Progenitor cell of endocrine pancreas (in vitro differentiated cells): ENCODE measurements at regions not wholly inside any gene's neighbourhood (a gene's known extent, or its start where the extent isn't known, plus 50 kb on each side); places are given as distances from the start of the nearest gene placed in this dataset.

Experiments
- DNase-seq: peaks from one replicate; pipeline ENCODE4 v3.0.0; 2021; ENCODE audit warnings: low spot score; ENCODE audit not compliant: unreplicated experiment
- H3K27ac Mint-ChIP-seq: 2 replicates; pipeline ENCODE4 v1.8.0; 2021; ENCODE audit warnings: mild to moderate bottlenecking, moderate library complexity, mixed read lengths
- H3K27me3 Mint-ChIP-seq: 2 replicates; pipeline ENCODE4 v1.8.0; 2021; ENCODE audit warnings: mixed read lengths
- H3K36me3 Mint-ChIP-seq: 2 replicates; pipeline ENCODE4 v1.8.0; 2022; ENCODE audit warnings: mixed read lengths; ENCODE audit not compliant: insufficient read depth
- H3K4me1 Mint-ChIP-seq: 2 replicates; pipeline ENCODE4 v1.8.0; 2021; ENCODE audit warnings: low read depth, mixed read lengths
- H3K4me3 Mint-ChIP-seq: 2 replicates; pipeline ENCODE4 v1.8.0; 2021; ENCODE audit warnings: low read depth, mild to moderate bottlenecking, moderate library complexity, mixed read lengths
- H3K9me3 Mint-ChIP-seq: 2 replicates; pipeline ENCODE4 v1.8.0; 2021; ENCODE audit warnings: low read depth, mixed read lengths
- CTCF ChIP-seq: fragments of 200-600 bp; sonication (generic); IDR thresholded peaks from one replicate; pipeline ENCODE4 v1.5.0; 2021; ENCODE audit warnings: antibody characterized with exemption, mild to moderate bottlenecking; ENCODE audit not compliant: unreplicated experiment

- no peaks in the 10 kb centered on the region for H3K9me3 Mint-ChIP-seq
- no peaks in the 10 kb centered on the region for H3K27me3 Mint-ChIP-seq
- H3K27ac Mint-ChIP-seq, result no peak overlapping the region
- no peaks in the 10 kb centered on the region for H3K36me3 Mint-ChIP-seq
- TF ChIP-seq CTCF, result no peak
- no peak for DNase-seq
- no peaks in the 10 kb centered on the region for H3K4me1 Mint-ChIP-seq
- H3K4me3 Mint-ChIP-seq, result no peak overlapping the region
These were observed 1132.2 kb downstream of the FAT4 start for GRCh38 chr4:126446917-126447316.

GRCh38 chr4:126448086-126448845 lies 1133.5 kb downstream of the FAT4 start:
- no peaks in the 10 kb centered on the region for H3K27me3 Mint-ChIP-seq
- no peak for DNase-seq
- no peaks in the 10 kb centered on the region for H3K4me1 Mint-ChIP-seq
- no peaks in the 10 kb centered on the region for H3K9me3 Mint-ChIP-seq
- no peak overlapping the region for H3K27ac Mint-ChIP-seq
- TF ChIP-seq CTCF, result no peak
- no peak overlapping the region for H3K4me3 Mint-ChIP-seq
- no peaks in the 10 kb centered on the region for H3K36me3 Mint-ChIP-seq

- Mint-ChIP-seq H3K36me3 (no peaks in the 10 kb centered on the region), H3K4me1 (peaks cover 4% of the 10 kb centered on the region), H3K9me3 (peaks cover 3% of the 10 kb centered on the region), H3K4me3 (no peak overlapping the region), H3K27me3 (no peaks in the 10 kb centered on the region), H3K27ac (no peak overlapping the region)
- TF ChIP-seq CTCF, result no peak
- DNase-seq, result no peak
These were observed 1136.6 kb downstream of the FAT4 start for GRCh38 chr4:126451237-126451873.

GRCh38 chr4:126455865-126456264 lies 1141.1 kb downstream of the FAT4 start:
- no peak for TF ChIP-seq CTCF
- Mint-ChIP-seq H3K4me1 (peaks cover 8% of the 10 kb centered on the region), H3K27me3 (no peaks in the 10 kb centered on the region), H3K27ac (no peak overlapping the region), H3K36me3 (no peaks in the 10 kb centered on the region), H3K9me3 (peaks cover 3% of the 10 kb centered on the region), H3K4me3 (no peak overlapping the region)
- no peak for DNase-seq

GRCh38 chr4:126458993-126459392 lies 1144.2 kb downstream of the FAT4 start:
- peaks cover 3% of the 10 kb centered on the region for H3K9me3 Mint-ChIP-seq
- H3K4me1 Mint-ChIP-seq, result peaks cover 5% of the 10 kb centered on the region
- H3K36me3 Mint-ChIP-seq, result no peaks in the 10 kb centered on the region
- DNase-seq, result no peak
- no peak overlapping the region for H3K27ac Mint-ChIP-seq
- TF ChIP-seq CTCF, result no peak
- H3K4me3 Mint-ChIP-seq, result no peak overlapping the region
- H3K27me3 Mint-ChIP-seq, result no peaks in the 10 kb centered on the region
